Stomach (tissue), 4 donors: ENCODE measurements at regions not wholly inside any gene's neighbourhood (a gene's known extent, or its start where the extent isn't known, plus 50 kb on each side); places are given as distances from the start of the nearest gene placed in this dataset.

Experiments used
- EP300 ChIP-seq: sonication (generic); formaldehyde crosslinking; IDR thresholded peaks from one replicate; pipeline ENCODE4 v1.6.1; 2017; ENCODE audit warnings: antibody characterized with exemption
- POLR2A ChIP-seq, 4 donors: fragments of 450-650 bp; IDR thresholded peaks; one replicate each; pipeline ENCODE4 v1.6.1; 2016; ENCODE audit warnings: antibody characterized with exemption in 4 of 4, control low read depth in 2 of 4, mild to moderate bottlenecking in 1 of 4, moderate library complexity in 1 of 4
- POLR2AphosphoS5 ChIP-seq, 3 donors: sonication (generic); formaldehyde crosslinking; IDR thresholded peaks; one replicate each; pipeline ENCODE4 v1.6.1; 2016; ENCODE audit warnings: antibody characterized with exemption in 3 of 3
- TF ChIP-seq, protein P1 (sequence below), 7 experiments: fragments of 450-650 bp in 4 of 7; fragments of 200-600 bp in 3 of 7; sonication (generic) in 3 of 7; IDR thresholded peaks; one replicate each; pipeline ENCODE4 v1.5.1; 2016 to 2019; ENCODE audit warnings: antibody characterized with exemption in 7 of 7, control low read depth in 2 of 7, mild to moderate bottlenecking in 1 of 7

- TF ChIP-seq EP300 = no peak
- TF ChIP-seq, protein P1, sequence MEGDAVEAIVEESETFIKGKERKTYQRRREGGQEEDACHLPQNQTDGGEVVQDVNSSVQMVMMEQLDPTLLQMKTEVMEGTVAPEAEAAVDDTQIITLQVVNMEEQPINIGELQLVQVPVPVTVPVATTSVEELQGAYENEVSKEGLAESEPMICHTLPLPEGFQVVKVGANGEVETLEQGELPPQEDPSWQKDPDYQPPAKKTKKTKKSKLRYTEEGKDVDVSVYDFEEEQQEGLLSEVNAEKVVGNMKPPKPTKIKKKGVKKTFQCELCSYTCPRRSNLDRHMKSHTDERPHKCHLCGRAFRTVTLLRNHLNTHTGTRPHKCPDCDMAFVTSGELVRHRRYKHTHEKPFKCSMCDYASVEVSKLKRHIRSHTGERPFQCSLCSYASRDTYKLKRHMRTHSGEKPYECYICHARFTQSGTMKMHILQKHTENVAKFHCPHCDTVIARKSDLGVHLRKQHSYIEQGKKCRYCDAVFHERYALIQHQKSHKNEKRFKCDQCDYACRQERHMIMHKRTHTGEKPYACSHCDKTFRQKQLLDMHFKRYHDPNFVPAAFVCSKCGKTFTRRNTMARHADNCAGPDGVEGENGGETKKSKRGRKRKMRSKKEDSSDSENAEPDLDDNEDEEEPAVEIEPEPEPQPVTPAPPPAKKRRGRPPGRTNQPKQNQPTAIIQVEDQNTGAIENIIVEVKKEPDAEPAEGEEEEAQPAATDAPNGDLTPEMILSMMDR (IDR thresholded peaks at IDR 0.05) = no peak
- TF ChIP-seq POLR2AphosphoS5 (IDR thresholded peaks at IDR 0.05) = no peak
- no peak for TF ChIP-seq POLR2A (IDR thresholded peaks at IDR 0.05)
These were observed 661.8 kb upstream of the RGMB start for GRCh38 chr5:98111686-98112085.
